Neural cell (in vitro differentiated cells): ENCODE measurements at regions not wholly inside any gene's neighbourhood (a gene's known extent, or its start where the extent isn't known, plus 50 kb on each side); places are given as distances from the start of the nearest gene placed in this dataset.

Experiments used
- EP300 ChIP-seq: fragments of 450-650 bp; conservative IDR thresholded peaks from 2 replicates; pipeline ENCODE4 v1.6.1; 2014; ENCODE audit warnings: antibody characterized with exemption, mild to moderate bottlenecking, moderate library complexity; ENCODE audit not compliant: poor library complexity, severe bottlenecking
- TF ChIP-seq, protein P1 (sequence below): fragments of 450-650 bp; IDR thresholded peaks from 2 replicates; pipeline ENCODE4 v1.5.1; 2014; ENCODE audit warnings: antibody characterized with exemption, mild to moderate bottlenecking, moderate library complexity; ENCODE audit not compliant: poor library complexity, severe bottlenecking
- TF ChIP-seq, protein P2 (sequence below): IDR thresholded peaks from 2 replicates; pipeline ENCODE4 v1.6.1; 2012; ENCODE audit warnings: borderline replicate concordance

DNA sequence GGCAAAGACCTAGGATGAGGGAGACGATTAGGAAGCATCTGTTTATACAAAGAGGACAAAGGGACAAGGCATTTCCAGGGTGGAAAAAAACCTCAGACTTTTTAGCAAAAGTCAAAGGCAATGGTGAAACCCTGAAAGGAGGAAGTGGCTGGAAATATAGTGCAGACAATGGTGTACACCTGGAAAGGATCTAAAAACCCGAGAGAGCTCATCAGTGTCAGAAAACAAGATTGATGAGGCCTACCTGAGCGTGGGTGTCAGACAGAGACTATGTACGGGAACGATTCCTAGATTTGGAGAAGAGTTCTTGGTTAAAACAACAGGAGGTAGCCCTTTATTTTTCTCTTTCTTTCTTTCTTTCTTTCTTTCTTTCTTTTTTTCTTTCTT, 68.8 kb upstream of the HUNK start:
- TF ChIP-seq EP300 = no peak
- TF ChIP-seq, protein P1, sequence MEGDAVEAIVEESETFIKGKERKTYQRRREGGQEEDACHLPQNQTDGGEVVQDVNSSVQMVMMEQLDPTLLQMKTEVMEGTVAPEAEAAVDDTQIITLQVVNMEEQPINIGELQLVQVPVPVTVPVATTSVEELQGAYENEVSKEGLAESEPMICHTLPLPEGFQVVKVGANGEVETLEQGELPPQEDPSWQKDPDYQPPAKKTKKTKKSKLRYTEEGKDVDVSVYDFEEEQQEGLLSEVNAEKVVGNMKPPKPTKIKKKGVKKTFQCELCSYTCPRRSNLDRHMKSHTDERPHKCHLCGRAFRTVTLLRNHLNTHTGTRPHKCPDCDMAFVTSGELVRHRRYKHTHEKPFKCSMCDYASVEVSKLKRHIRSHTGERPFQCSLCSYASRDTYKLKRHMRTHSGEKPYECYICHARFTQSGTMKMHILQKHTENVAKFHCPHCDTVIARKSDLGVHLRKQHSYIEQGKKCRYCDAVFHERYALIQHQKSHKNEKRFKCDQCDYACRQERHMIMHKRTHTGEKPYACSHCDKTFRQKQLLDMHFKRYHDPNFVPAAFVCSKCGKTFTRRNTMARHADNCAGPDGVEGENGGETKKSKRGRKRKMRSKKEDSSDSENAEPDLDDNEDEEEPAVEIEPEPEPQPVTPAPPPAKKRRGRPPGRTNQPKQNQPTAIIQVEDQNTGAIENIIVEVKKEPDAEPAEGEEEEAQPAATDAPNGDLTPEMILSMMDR = no peak
- TF ChIP-seq, protein P2, sequence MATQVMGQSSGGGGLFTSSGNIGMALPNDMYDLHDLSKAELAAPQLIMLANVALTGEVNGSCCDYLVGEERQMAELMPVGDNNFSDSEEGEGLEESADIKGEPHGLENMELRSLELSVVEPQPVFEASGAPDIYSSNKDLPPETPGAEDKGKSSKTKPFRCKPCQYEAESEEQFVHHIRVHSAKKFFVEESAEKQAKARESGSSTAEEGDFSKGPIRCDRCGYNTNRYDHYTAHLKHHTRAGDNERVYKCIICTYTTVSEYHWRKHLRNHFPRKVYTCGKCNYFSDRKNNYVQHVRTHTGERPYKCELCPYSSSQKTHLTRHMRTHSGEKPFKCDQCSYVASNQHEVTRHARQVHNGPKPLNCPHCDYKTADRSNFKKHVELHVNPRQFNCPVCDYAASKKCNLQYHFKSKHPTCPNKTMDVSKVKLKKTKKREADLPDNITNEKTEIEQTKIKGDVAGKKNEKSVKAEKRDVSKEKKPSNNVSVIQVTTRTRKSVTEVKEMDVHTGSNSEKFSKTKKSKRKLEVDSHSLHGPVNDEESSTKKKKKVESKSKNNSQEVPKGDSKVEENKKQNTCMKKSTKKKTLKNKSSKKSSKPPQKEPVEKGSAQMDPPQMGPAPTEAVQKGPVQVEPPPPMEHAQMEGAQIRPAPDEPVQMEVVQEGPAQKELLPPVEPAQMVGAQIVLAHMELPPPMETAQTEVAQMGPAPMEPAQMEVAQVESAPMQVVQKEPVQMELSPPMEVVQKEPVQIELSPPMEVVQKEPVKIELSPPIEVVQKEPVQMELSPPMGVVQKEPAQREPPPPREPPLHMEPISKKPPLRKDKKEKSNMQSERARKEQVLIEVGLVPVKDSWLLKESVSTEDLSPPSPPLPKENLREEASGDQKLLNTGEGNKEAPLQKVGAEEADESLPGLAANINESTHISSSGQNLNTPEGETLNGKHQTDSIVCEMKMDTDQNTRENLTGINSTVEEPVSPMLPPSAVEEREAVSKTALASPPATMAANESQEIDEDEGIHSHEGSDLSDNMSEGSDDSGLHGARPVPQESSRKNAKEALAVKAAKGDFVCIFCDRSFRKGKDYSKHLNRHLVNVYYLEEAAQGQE = no peak
